ENCODE measurements at regions not wholly inside any gene's neighbourhood (a gene's known extent, or its start where the extent isn't known, plus 50 kb on each side); places are given as distances from the start of the nearest gene placed in this dataset.
"Not testable (repeated sequence)": the region's sequence is repeated elsewhere in the genome, so short reads cannot be mapped to it uniquely, and the experiment has no call there.

- DNase-seq (ENCODE audit: insufficient read length, low spot score), result no peak
- no peak for TF ChIP-seq POLR2A (IDR thresholded peaks at IDR 0.05; ENCODE audit: low read depth, low read length)
- no peak for FAIRE-seq
These were observed 94.6 kb upstream of the NANOGP8 start for GRCh38 chr15:35179739-35180138.

DNA sequence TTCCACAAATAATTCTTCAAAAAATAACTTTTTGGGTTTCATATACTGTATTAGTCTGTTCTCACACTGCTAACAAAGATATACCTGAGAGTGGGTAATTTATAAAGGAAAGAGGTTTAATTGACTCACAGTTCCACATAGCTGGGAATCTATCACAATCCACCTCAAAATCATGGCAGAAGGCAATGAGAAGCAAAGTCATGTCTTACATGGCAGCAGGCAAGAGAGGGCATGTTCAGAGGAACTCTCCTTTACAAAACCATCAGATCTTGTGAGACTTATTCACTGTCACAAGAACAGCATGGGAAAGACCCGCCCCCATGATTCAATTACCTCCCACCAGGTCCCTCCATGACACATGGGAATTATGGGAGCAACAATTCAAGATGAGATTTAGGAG is 93.1 kb upstream of the NANOGP8 start:
- DNase-seq (ENCODE audit: insufficient read length, low spot score); FAIRE-seq: not testable (repeated sequence)

GRCh38 chr15:35174948-35175347 is 89.9 kb upstream of the NANOGP8 start:
- FAIRE-seq, result no peak
- no peak for DNase-seq (ENCODE audit: insufficient read length, low spot score)
- no peak for TF ChIP-seq POLR2A (IDR thresholded peaks at IDR 0.05; ENCODE audit: low read depth, low read length)

DNA sequence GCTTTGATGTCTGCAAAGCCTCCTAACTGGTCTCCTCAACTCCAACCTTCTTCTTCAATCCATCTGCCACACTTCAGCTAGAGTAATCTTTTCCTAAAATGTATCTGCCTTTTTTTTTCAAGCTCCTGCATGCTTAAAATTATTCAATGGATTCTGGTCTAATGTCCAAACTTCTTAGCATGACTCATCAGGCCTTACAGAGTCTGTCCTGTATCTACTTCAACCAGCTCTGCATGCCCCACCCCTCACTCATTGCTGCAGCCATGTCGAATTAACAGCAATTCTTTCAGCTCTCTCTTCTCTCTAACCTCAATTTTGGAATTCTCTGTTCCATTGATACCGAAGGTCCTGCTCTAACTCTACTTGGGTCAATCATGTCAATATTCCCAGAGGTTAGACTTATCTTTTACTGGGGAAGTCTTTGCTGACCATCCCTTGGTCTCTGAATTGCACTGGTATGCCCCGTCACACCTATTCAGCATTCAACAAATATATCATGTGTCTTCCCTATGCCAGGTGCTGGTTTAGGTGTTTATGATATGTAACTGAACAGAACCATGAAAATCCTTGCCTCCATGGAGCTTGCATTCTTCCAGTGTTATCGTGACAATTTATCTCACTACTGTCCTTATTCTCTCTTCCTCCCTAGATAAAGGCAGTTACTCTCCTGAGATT is 88.5 kb upstream of the NANOGP8 start:
- TF ChIP-seq POLR2A (IDR thresholded peaks at IDR 0.05; ENCODE audit: low read depth, low read length), result no peak
- DNase-seq (ENCODE audit: insufficient read length, low spot score) (no peak), FAIRE-seq (peak; percentile 83)

DNA sequence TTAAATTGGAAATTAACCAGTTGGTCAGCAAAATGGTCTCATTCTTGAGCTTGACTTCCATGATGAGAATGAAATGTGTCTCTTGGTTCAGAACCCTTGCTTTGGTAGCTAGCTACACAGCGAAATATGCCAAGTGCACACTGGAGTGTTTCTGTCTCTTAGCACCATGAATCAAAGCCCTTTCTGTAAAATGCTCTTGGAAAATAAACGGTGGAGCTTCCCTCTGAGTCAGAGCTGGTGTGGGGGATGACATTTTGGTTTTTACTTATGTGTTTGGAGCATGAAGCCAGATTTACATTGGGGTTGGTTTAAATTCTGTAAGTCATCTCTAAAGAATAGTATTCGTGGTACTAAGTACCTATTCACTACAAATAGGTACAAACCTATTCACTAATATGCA is 85.1 kb upstream of the NANOGP8 start:
- no peak for FAIRE-seq
- TF ChIP-seq POLR2A (IDR thresholded peaks at IDR 0.05; ENCODE audit: low read depth, low read length), result no peak
- no peak for DNase-seq (ENCODE audit: insufficient read length, low spot score)

DNA sequence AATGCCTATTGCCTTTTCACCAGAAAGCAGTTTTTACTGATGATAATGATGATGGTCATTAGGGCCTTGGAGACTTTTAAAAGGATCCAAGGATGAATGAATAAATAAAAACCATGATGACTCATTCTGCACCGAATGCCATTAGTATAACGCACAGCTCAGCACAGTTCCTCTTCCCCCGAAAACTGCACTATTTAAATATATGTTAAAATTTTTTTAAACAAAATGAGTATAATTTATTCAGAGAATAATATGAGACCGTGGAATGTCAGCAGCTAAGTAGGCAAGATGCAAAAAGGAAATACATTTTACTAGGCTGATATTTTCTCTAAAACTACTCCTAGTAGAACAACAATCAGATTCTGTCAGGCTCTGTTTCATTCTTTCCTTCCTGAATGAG is 83.4 kb upstream of the NANOGP8 start:
- TF ChIP-seq POLR2A (IDR thresholded peaks at IDR 0.05; ENCODE audit: low read depth, low read length), result no peak
- FAIRE-seq, result peak; percentile 69

GRCh38 chr15:35167675-35168074 is 82.6 kb upstream of the NANOGP8 start:
- no peak for TF ChIP-seq POLR2A (IDR thresholded peaks at IDR 0.05; ENCODE audit: low read depth, low read length)
- FAIRE-seq, result peak; percentile 83
- no peak for DNase-seq (ENCODE audit: insufficient read length, low spot score)

More for the DNA sequence above, 83.4 kb upstream of the NANOGP8 start:
- no peak for DNase-seq (ENCODE audit: insufficient read length, low spot score)

GRCh38 chr15:35166730-35167359 is 81.8 kb upstream of the NANOGP8 start:
- no peak for TF ChIP-seq POLR2A (IDR thresholded peaks at IDR 0.05; ENCODE audit: low read depth, low read length)
- DNase-seq (ENCODE audit: insufficient read length, low spot score) (no peak), FAIRE-seq (no peak)

GRCh38 chr15:35161694-35162093 is 76.6 kb upstream of the NANOGP8 start:
- DNase-seq (ENCODE audit: insufficient read length, low spot score) (no peak), FAIRE-seq (no peak)
- no peak for TF ChIP-seq POLR2A (IDR thresholded peaks at IDR 0.05; ENCODE audit: low read depth, low read length)

DNA sequence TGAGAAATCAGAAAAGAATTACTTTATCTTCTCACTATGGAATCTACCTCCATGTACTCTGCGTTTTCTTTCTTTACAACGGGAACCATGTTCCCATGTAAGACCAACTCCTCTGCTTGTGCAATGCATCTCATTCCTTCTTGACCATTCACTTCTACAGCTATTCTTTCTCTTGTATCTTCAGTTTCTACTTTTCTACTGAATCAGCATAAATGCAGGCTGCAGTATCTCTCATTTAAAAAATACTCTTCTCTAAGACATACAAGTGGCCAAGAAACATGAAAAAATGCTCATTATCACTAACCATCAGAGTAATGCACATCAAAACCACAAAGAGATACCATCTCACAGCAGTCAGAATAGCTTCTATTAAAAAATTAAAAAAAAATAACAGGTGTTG is 74.1 kb upstream of the NANOGP8 start:
- TF ChIP-seq POLR2A (IDR thresholded peaks at IDR 0.05; ENCODE audit: low read depth, low read length), result no peak
- DNase-seq (ENCODE audit: insufficient read length, low spot score) (no peak), FAIRE-seq (no peak)

DNA sequence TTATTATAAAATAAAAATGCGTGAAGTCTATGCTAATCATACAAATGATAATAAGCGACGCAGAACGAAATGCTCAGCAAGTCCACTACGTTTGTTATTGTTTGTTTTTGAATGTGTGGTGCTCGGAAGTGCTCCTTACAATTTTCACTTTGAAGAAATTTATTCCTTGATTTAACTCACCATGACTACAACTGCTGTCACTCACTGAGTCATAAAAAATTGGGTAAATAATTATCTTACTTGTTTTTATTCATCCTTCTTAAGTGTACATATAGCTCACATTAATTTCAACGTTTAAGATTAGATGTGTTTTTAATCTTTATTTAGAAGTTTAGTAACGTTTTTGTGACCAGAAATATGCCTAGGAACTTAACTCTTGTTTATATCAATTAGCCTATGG is 66.7 kb upstream of the NANOGP8 start:
- DNase-seq (ENCODE audit: insufficient read length, low spot score) (no peak), FAIRE-seq (no peak)
- no peak for TF ChIP-seq POLR2A (IDR thresholded peaks at IDR 0.05; ENCODE audit: low read depth, low read length)

- FAIRE-seq (no peak), DNase-seq (ENCODE audit: insufficient read length, low spot score) (no peak)
- TF ChIP-seq POLR2A (IDR thresholded peaks at IDR 0.05; ENCODE audit: low read depth, low read length), result no peak
These were observed 66.3 kb upstream of the NANOGP8 start for GRCh38 chr15:35151381-35151780.

GRCh38 chr15:35150361-35150760 is 65.3 kb upstream of the NANOGP8 start:
- no peak for TF ChIP-seq POLR2A (IDR thresholded peaks at IDR 0.05; ENCODE audit: low read depth, low read length)
- DNase-seq (ENCODE audit: insufficient read length, low spot score), result no peak
- no peak for FAIRE-seq

DNA sequence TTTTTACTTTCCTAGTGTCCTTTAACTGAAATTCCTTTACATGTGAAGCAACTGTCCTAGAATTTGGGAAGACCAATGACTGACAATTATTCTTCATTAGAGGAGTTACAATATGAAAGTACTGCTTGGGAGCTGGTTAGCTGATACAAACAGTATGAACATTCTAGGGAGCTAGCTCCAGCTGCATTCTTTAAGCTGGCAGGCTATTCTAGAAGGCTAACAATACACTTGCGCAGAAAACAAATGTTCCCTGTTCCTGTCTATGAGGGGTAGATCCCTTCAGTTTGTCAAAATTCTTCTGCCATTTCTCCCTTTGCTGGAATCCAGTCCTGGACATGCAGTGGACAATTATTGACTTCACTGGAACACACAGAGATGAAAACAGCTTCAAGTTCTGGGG is 60.2 kb upstream of the NANOGP8 start:
- TF ChIP-seq POLR2A (IDR thresholded peaks at IDR 0.05; ENCODE audit: low read depth, low read length), result no peak
- FAIRE-seq (no peak), DNase-seq (ENCODE audit: insufficient read length, low spot score) (no peak)

GRCh38 chr15:35142578-35142977 is 57.5 kb upstream of the NANOGP8 start:
- DNase-seq (ENCODE audit: insufficient read length, low spot score) (no peak), FAIRE-seq (no peak)
- TF ChIP-seq POLR2A (IDR thresholded peaks at IDR 0.05; ENCODE audit: low read depth, low read length), result no peak

Data from H54 (cell line).